HG03342 (cell line): ENCODE measurements at regions not wholly inside any gene's neighbourhood (a gene's known extent, or its start where the extent isn't known, plus 50 kb on each side); places are given as distances from the start of the nearest gene placed in this dataset.
"Not testable (repeated sequence)": the region's sequence is repeated elsewhere in the genome, so short reads cannot be mapped to it uniquely, and the experiment has no call there.

Experiments used
- ATAC-seq: cut with Tn5 transposase; IDR thresholded peaks from one replicate; pipeline ENCODE4 v1.9.1; 2021; ENCODE audit warnings: mild to moderate bottlenecking, moderate library complexity; ENCODE audit not compliant: unreplicated experiment

DNA sequence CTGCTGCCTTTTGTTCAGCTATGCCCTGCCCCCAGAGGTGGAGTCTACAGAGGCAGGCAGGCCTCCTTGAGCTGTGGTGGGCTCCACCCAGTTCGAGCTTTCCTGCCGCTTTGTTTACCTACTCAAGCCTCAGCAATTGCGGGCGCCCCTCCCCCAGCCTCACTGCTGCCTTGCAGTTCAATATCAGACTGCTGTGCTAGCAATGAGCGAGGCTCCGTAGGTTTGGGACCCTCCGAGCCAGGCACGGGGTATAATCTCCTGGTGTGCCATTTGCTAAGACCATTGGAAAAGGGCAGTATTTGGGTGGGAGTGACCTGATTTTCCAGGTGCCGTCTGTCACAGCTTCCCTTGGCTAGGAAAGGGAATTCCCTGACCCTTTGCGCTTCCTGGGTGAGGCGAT, 51.9 kb downstream of the DIPK2A start:
- ATAC-seq: not testable (repeated sequence)

- peak; percentile 85 for ATAC-seq
Observed at GRCh38 chr3:144028798-144029411, 57.3 kb downstream of the DIPK2A start.

DNA sequence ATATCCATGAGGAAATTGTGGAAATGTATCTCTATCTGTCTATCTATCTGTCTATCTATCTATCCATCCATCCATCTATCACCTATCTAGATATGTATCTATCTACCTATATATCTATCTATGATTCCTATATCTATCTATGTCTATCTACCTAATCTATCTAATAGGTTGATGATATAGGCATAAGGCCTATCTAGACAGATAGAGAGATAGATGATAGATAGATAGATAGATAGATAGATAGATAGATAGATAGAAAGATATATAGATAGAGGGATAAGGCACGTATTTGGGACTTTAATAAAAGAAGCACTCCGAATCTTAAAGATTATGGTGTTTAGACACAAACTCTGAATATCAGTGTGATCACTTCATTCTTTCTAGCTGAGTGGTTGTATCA, 58.1 kb downstream of the DIPK2A start:
- no peak for ATAC-seq

DNA sequence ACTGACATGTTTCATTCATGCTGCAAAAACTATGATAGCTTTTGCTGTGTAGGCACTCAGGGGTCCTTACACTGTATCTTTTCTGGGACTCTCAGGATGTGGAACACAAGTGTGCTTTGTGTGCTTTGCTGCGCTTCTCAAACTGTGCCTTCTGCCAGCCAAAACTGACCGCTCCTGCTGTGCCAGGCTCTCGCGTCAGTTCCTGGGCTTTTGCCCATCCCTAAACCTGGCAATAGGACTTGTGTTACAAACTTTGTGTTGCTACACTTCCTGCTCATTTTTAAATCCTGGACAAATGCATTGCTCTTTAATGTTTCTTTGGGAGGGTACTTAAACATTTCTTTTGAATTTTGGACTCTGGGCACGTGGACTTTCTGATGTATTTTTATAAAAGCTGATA, 60.3 kb downstream of the DIPK2A start:
- ATAC-seq: no peak

DNA sequence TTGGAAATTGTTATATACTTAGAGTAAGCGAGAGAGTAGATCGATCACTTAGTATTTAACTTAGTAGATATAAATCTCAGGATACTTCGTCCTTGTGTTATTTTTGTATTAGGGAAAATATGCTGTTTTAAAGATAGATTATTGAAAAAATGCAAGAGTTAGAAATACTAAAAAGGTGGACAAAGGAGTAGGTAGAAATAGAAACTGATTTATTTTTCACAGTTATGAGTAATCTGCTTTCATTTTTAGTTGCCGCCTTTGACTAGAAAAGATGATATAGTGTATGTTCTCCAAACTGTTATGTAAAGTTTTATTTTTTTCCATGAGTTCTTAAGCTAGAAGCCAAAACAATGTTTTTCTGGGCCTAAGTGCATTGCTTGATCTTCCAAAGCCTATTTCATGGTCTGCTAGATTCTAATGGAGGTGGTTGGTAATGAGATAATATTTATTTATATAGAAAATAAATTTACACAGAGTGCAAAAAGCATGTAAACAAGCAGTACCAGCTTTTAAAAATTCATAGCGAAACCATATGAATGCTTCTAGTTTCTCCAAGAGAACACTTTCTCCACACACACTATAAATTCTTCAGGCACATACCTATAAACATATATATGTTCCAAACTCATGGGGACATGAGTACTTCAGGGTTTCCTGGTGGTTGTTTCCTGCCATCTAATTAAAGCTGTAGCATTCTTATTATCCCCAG, 61.1 kb downstream of the DIPK2A start:
- peak; percentile 74 for ATAC-seq

GRCh38 chr3:144033240-144033589, 61.6 kb downstream of the DIPK2A start:
- ATAC-seq: no peak

GRCh38 chr3:144033863-144034262, 62.2 kb downstream of the DIPK2A start:
- ATAC-seq: no peak

GRCh38 chr3:144034715-144035290, 63.2 kb downstream of the DIPK2A start:
- no peak for ATAC-seq

DNA sequence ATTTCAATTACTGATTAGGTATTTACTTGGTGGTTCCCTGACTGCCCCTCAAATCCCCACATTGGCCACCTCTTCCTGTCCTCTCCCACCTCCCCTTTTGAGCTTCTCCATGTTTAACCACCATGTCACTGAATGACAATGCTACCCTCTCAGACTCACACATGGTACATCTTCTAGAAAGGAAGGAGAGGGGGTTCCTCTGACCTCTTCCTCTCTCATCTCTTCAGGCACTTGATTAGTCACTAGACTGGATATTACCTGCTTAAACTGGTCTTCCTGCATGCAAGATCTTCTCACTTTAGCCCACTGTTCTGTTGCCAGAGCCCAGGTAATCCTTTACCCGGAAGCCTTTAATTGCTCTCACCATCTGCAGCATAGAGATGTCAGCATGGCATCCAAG, 64.9 kb downstream of the DIPK2A start:
- ATAC-seq: no peak

DNA sequence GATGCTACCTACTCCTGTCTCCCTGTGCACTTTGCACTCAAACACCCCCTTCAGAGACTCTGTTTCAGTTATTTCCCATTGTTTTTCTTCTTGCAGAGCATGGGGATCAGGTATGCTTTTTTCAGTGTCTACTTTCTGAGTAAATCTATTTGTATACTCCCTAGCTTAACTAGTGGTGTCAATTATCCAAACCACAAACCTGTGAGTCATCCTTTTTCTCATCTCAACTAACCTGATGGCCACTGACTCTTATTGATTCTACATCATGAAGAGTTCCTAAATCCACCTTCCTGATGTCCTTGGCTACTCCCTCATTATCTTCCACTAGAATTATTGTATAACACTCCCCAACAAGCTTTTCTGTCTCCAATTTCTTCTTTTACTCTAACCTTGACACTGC, 68.0 kb downstream of the DIPK2A start:
- ATAC-seq: no peak

DNA sequence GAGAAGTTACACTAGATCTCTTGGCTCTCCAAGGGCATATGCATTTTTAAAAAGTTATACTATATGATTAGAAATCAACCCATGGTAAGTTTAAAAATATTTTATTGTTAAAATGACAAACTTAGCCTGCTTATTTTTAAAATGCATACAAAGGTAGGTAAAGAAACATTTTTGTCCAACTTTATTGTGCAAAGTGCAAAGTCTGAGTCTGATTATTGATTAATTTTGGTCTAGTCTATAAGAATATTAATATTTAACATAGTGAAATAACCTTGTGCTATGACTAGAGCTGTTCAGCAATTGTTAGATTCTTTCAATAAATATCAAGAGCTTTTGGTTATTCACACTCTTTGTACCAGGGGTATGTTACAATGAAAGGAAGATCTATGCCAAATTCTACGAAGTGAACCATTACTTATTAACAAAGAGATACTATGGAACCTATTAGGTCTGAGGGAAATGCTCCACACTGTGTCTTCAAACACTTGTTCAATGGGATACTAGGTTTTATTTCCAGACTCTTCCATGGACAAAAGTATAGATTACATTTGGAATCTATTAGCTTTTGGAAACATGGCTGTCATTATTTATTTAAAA, 70.4 kb downstream of the DIPK2A start:
- ATAC-seq: no peak

DNA sequence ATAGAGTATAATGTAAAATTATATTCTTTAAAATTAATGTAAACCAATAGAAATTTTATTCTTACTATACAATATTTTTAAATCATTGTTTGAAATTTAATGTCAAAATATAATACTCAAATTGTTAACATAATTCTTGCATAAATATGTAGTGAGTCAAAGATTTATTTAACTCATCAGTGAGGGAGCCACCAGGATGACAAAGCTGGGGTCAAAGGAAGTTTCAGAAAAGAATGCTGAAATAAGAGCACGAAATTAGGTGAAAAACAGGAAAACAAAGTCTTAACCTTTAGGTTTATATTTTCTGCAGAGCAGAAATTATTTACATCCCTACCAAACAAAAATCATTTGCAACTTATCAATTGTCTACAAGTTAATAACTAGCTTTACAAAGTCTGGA, 74.1 kb downstream of the DIPK2A start:
- ATAC-seq: no peak

DNA sequence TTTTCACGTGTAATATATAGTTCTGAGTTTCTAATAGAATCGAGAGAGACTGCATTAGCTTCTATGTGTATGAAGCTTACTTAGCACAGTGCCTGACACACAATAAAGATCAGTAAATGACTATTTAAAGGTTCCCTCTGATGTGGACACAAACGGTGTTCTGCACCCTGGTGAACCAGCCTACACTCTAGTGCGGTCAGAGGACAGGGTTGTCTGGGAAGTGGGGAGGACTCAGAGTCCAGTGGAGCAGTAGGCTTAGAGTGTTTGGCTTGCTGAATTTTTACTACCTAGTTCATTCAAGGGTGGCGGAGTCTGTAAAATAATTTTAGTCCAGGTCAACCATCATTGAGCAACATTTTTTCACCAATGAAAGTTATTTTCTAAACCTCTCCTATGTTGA, 77.8 kb downstream of the DIPK2A start:
- ATAC-seq: no peak

DNA sequence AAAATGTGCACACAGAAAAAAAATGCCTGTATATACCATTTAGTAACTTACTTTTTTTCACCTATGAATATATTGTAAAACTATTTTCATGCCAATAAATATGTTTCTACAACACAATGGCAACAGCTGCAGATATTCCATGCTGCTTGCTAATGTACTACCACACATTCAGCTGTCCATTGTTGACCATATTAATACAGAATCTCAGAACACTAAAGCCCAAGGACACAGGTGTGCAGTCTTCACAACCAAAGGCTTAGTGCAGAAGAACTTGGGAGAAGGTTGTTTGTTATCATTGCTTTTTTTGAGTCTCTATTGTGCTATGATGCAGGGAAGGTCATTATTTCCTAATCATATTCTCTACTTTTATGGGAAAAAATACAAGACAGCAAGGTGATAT, 79.6 kb downstream of the DIPK2A start:
- no peak for ATAC-seq

DNA sequence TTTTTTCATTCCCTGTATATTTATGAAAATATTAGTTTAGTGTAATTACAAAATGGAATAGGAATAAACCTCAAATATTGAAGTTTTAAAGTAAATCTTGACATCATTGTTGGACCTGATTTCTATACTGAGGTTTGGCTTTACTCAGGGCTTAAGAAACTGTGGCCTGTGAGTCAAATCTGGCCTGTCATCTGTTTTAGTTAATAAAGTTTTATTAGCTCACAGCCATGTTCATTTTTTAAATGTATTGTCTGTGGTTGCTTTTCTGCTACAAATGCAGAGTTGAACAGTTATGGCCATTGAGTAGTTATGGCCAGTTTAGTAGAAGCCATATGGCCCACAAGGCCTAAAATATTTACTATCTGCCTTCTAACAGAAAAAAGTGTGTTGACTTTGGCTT, 80.7 kb downstream of the DIPK2A start:
- ATAC-seq: no peak

- no peak for ATAC-seq
Observed at GRCh38 chr3:144053121-144053520, 81.5 kb downstream of the DIPK2A start.

DNA sequence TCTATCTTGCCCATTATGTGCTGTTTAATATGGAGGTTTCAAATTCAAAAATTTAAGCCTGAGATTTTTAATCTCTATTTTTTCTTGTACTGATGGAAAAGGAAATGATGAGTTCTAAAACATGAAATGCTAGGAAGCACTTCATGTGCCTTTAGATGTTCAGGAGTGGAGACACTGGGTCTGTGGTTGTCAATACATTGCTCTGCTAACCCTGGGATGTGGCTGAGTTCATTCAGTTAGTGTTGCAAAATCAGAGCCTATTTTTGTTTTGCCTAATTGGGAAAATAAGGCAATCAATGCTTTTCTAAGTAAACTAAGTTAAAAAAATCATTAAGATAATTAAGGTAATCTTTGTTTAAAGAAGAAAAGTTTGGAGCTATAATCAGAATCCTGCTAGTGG, 83.1 kb downstream of the DIPK2A start:
- ATAC-seq: no peak

- no peak for ATAC-seq
Observed at GRCh38 chr3:144055604-144056003, 84.0 kb downstream of the DIPK2A start.

DNA sequence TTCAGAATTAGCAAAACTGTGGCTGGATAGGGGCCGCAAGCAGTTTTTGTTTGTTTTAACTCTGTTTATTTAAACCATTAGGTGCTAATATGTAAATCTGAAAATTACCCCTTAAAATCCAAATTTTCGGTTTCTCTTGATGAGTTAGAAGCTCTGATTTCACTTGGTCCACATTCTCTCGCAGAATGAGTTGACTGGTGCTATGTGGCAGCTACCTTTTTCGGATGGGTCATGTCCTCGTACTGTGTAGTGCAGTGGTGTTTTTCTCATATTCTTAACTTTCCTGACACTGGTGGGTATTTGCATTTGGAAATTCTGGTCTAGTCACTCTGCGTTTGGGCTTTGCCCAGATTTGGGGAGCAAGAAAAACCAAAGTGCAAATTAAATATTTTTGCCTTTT, 87.1 kb downstream of the DIPK2A start:
- no peak for ATAC-seq

GRCh38 chr3:144059481-144059880, 87.9 kb downstream of the DIPK2A start:
- no peak for ATAC-seq

- no peak for ATAC-seq
Observed at GRCh38 chr3:144060881-144061280, 89.3 kb downstream of the DIPK2A start.

DNA sequence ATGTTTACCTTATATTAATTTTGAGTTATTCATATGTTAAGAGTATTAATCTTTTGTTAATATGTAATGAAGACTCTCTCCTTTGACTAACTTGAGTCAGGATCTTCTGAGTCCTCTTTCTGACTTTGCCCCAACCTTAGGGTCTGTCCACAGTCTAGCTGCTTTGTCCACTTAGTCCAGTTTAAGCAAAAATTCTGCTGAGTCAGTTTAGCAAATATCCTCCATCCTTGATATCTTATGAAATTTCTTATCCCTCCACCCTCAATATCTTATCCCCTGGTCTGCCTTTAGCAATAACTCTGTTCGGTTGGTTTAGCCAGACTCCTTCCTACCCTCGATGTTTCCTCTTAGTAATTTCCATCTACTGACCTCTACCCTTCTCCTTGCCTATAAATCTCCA, 91.7 kb downstream of the DIPK2A start:
- ATAC-seq: no peak
